ENCODE measurements at regions not wholly inside any gene's neighbourhood (a gene's known extent, or its start where the extent isn't known, plus 50 kb on each side); places are given as distances from the start of the nearest gene placed in this dataset.

DNA sequence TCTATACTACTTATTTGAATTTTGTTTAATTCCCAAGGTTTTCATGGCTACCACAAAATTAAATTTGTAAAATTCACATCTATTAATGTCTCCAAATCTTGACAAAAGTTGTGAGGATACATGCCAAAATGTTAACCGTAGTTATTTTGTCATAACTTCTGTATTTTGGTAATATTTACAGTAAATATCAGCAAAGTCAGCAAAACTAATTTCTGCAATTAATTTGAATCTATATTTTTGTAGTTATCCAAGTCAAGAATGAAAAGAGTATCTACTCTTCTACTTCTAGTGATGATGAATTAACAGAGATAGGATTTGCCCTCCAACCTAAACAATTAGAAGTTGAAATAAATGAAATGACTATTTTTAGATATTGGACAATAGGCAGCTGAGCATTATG is 238.9 kb downstream of the CYP26B1 start:
- no peak for TF ChIP-seq CBX5 (IDR thresholded peaks at IDR 0.05; ENCODE audit: low read depth)
- no peak for TF ChIP-seq SMC3 (IDR thresholded peaks at IDR 0.05; ENCODE audit: borderline replicate concordance, low read length)
- no peak for TF ChIP-seq CTCF (IDR thresholded peaks at IDR 0.05 in 2 of 3, conservative IDR thresholded peaks at IDR 0.05 in 1 of 3; ENCODE audit: control insufficient read depth in 2 of 3, extremely low read depth in 1 of 3, insufficient read depth in 1 of 3, low read depth in 3 of 3, low read length in 3 of 3)
- no peak for TF ChIP-seq MAX (IDR thresholded peaks at IDR 0.05; ENCODE audit: low read depth, low read length)
- TF ChIP-seq TAF1 (IDR thresholded peaks at IDR 0.05; ENCODE audit: borderline replicate concordance, low read depth, low read length): no peak

Measured in GM12878 (cell line).